Esophagus squamous epithelium (tissue), 4 donors: ENCODE measurements at regions not wholly inside any gene's neighbourhood (a gene's known extent, or its start where the extent isn't known, plus 50 kb on each side); places are given as distances from the start of the nearest gene placed in this dataset.

Source experiments
- CTCF ChIP-seq, 6 experiments: fragments of 450-650 bp in 4 of 6; fragments of 200-600 bp in 2 of 6; sonication (generic) in 2 of 6; IDR thresholded peaks; one replicate each; pipeline ENCODE4 v1.5.1; 2016 to 2019; ENCODE audit warnings: antibody characterized with exemption in 6 of 6, mild to moderate bottlenecking in 4 of 6, moderate library complexity in 4 of 6
- POLR2A ChIP-seq, 4 donors: fragments of 450-650 bp; IDR thresholded peaks; one replicate each; pipeline ENCODE4 v1.6.1; 2017; ENCODE audit warnings: antibody characterized with exemption in 4 of 4, mild to moderate bottlenecking in 4 of 4, moderate library complexity in 3 of 4

DNA sequence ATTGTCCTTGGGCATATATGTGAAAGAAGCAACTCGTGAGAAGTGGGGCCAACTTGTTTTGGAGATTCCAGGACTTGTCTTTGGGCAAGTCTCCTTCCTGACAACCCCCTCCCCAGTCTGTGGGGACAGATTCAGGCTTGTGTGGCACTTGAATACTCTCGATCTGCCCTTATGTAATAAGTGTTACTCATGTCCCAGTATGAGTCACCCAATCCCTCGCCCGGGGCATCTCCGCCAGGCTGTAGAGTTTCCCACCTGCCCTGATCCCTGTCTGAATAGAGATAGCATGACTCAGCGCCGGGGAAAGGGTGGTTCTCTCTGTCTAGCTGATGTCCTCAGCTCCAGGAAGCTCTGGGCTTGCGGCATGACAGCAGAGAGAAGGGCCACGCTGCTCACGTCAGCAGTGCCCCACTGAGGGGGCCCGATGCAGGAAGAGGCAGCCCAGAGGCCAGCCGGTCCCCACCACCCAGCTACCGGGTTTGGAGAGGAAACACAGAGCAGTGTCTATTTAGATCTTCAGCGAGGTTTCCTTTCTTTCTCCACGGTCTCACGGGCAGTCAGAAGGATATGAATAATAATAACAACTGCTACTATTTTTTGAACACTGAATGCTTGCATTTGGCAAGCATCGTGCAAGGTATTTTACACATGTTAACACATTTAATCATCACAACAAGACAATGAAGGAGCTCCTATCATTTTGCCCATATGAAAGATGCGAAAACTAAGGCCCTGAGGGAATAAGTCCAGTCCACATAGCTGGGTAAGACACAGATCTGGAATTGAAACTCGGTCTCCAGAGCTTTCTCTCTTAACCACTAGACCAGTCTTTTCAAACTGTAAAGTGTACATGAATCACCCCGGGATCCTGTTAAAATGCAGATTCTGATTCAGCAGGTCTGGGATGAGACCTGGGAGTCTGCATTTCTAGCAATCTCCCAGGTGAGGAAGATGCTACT, 426.7 kb upstream of the MAF start:
- TF ChIP-seq CTCF (IDR thresholded peaks at IDR 0.05) (no peak), POLR2A (IDR thresholded peaks at IDR 0.05) (no peak)
